Vagina (tissue), 2 donors: ENCODE measurements at regions not wholly inside any gene's neighbourhood (a gene's known extent, or its start where the extent isn't known, plus 50 kb on each side); places are given as distances from the start of the nearest gene placed in this dataset.

Experiments
- DNase-seq, 2 donors: peaks; one replicate each; pipeline ENCODE4 v3.0.0-alpha.2; 2017; ENCODE audit errors: extremely low spot score in 2 of 2
- H3K27ac ChIP-seq: fragments of 200-600 bp; sonication (generic); one replicate; pipeline ENCODE4 v1.5.1; 2019
- H3K27me3 ChIP-seq: fragments of 200-600 bp; sonication (generic); one replicate; pipeline ENCODE4 v1.5.1; 2019
- H3K36me3 ChIP-seq, 2 donors: fragments of 200-600 bp; sonication (generic); one replicate each; pipeline ENCODE4 v1.5.1; 2017 to 2019
- H3K4me1 ChIP-seq: fragments of 200-600 bp; sonication (generic); one replicate; pipeline ENCODE4 v1.5.1; 2019
- H3K4me3 ChIP-seq, 2 donors: fragments of 200-600 bp; sonication (generic); 1 replicate in 1 of 2; 2 replicates in 1 of 2; pipeline ENCODE4 v1.5.1; 2016 to 2019
- H3K9me3 ChIP-seq: fragments of 200-600 bp; sonication (generic); one replicate; pipeline ENCODE4 v1.5.1; 2019
- POLR2A ChIP-seq, 2 donors: fragments of 450-650 bp; IDR thresholded peaks; one replicate each; pipeline ENCODE4 v1.6.1; 2017; ENCODE audit warnings: antibody characterized with exemption in 2 of 2, mild to moderate bottlenecking in 2 of 2, moderate library complexity in 2 of 2
- POLR2AphosphoS5 ChIP-seq, 2 donors: sonication (generic); formaldehyde crosslinking; IDR thresholded peaks; one replicate each; pipeline ENCODE4 v1.9.0; 2017; ENCODE audit warnings: antibody characterized with exemption in 2 of 2, mild to moderate bottlenecking in 2 of 2, low read depth in 1 of 2; ENCODE audit not compliant: insufficient read depth in 1 of 2
- intact Hi-C: fragments of 100-400 bp; cut with DNase I; formaldehyde crosslinking; loops from one replicate; pipeline ENCODE4 v1.15.1; 2023
- TF ChIP-seq, protein P1 (sequence below), 3 experiments: fragments of 450-650 bp in 2 of 3; fragments of 200-600 bp in 1 of 3; sonication (generic) in 1 of 3; IDR thresholded peaks; one replicate each; pipeline ENCODE4 v1.5.1; 2017 to 2019; ENCODE audit warnings: antibody characterized with exemption in 3 of 3, mild to moderate bottlenecking in 2 of 3, moderate library complexity in 2 of 3

DNA sequence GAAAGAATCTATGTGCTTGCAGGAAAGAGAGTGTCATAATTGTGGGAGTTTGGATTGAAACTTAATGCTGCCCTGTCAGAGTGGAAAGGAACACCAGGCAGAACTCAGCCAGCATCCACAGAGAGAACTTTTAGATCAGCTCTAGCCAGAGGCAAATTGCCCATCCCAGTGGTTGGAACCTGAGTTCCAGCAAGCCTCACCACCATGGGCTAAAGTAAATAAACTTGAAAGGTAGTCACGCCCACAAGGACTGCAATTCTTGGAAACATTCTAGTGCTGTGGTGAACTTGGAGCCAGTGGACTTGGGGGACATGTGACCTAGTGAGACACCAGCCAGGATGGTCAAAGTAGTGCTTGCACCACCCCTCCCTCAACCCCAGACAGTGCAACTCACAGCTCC, 571.6 kb downstream of the LRRIQ3 start:
- no peaks in the 10 kb centered on the region for H3K27me3 ChIP-seq
- no peak overlapping the region for H3K4me3 ChIP-seq
- no peaks in the 10 kb centered on the region for H3K36me3 ChIP-seq
- TF ChIP-seq POLR2A (IDR thresholded peaks at IDR 0.05) (no peak), POLR2AphosphoS5 (IDR thresholded peaks at IDR 0.05; ENCODE audit: insufficient read depth in 1 of 2, low read depth in 1 of 2) (no peak)
- TF ChIP-seq, protein P1, sequence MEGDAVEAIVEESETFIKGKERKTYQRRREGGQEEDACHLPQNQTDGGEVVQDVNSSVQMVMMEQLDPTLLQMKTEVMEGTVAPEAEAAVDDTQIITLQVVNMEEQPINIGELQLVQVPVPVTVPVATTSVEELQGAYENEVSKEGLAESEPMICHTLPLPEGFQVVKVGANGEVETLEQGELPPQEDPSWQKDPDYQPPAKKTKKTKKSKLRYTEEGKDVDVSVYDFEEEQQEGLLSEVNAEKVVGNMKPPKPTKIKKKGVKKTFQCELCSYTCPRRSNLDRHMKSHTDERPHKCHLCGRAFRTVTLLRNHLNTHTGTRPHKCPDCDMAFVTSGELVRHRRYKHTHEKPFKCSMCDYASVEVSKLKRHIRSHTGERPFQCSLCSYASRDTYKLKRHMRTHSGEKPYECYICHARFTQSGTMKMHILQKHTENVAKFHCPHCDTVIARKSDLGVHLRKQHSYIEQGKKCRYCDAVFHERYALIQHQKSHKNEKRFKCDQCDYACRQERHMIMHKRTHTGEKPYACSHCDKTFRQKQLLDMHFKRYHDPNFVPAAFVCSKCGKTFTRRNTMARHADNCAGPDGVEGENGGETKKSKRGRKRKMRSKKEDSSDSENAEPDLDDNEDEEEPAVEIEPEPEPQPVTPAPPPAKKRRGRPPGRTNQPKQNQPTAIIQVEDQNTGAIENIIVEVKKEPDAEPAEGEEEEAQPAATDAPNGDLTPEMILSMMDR (IDR thresholded peaks at IDR 0.05), result no peak
- intact Hi-C loops, result no loop called here
- no peaks in the 10 kb centered on the region for H3K4me1 ChIP-seq
- no peak for DNase-seq
- no peak overlapping the region for H3K27ac ChIP-seq
- no peaks in the 10 kb centered on the region for H3K9me3 ChIP-seq

DNA sequence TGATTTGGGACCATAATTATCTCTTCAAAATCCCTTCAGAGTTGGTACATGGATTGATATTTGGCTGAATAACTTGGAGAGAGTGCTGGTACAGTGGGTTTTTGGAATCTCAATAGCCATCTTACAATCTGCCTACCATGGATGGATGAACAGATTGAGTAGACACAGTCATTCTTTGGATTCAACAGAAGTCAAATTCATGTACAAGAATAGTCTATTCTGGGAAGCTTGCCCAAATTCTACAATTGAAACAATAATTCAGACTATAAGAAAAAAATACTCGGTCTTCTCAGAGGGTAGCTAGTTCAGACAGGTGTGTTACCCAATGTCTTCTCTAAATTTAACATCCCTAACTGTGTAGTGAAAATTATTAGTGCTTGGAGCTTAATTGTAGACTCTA, 574.0 kb downstream of the LRRIQ3 start:
- TF ChIP-seq POLR2A (IDR thresholded peaks at IDR 0.05) (no peak), POLR2AphosphoS5 (IDR thresholded peaks at IDR 0.05; ENCODE audit: insufficient read depth in 1 of 2, low read depth in 1 of 2) (no peak)
- TF ChIP-seq, protein P1 (IDR thresholded peaks at IDR 0.05), result no peak

DNA sequence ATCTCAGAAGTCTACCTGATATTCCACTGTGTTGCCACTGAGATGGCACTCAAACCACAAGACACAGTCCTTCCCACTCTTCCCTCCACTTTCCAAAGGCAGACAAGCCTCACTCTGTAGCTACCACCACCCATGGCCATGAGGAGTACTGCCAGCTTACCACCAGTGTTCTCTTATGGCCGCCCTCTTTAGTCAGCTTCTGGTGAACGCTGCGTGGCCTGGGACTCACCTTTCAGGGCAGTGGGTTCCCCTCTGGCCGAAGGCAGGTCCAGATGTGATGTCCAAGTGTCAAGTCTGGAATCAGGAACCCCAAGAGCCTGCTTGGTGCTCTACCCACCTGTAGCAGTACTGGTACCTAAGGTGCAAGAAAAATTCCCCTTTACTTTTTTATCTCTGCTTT, 580.8 kb downstream of the LRRIQ3 start:
- Histone ChIP-seq H3K4me3 (no peak overlapping the region), H3K4me1 (no peaks in the 10 kb centered on the region), H3K27ac (no peak overlapping the region), H3K9me3 (no peaks in the 10 kb centered on the region), H3K36me3 (no peaks in the 10 kb centered on the region), H3K27me3 (no peaks in the 10 kb centered on the region)
- TF ChIP-seq, protein P1 (IDR thresholded peaks at IDR 0.05), result no peak
- TF ChIP-seq POLR2A (IDR thresholded peaks at IDR 0.05) (no peak), POLR2AphosphoS5 (IDR thresholded peaks at IDR 0.05; ENCODE audit: insufficient read depth in 1 of 2, low read depth in 1 of 2) (no peak)
- intact Hi-C loops, result no loop called here
- DNase-seq, result no peak

More for the DNA sequence above, 574.0 kb downstream of the LRRIQ3 start:
- H3K9me3 ChIP-seq, result no peaks in the 10 kb centered on the region
- no peaks in the 10 kb centered on the region for H3K27me3 ChIP-seq
- H3K36me3 ChIP-seq, result no peaks in the 10 kb centered on the region
- intact Hi-C loops, result no loop called here
- no peak overlapping the region for H3K27ac ChIP-seq
- no peaks in the 10 kb centered on the region for H3K4me1 ChIP-seq
- no peak for DNase-seq
- H3K4me3 ChIP-seq, result no peak overlapping the region

DNA sequence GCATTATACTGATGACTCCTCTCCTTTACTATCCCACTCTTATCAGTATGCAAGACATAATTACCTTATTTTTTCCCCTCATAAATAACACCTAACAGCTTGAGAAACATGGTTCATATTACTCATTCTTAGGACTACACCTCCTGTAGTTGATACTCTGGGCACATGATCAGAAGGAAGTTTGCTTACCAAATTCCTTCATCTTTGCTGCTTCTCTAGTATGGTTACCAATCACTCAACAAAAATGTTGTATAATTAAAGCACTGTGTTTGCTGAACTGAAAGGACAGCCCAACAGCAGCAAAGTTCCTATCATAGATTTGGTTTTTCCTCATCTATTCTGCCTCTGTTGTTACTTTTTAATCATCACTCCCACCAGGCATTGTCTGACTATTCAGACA, 586.3 kb downstream of the LRRIQ3 start:
- H3K27ac ChIP-seq, result no peak overlapping the region
- no peak for DNase-seq
- intact Hi-C loops, result no loop called here

DNA sequence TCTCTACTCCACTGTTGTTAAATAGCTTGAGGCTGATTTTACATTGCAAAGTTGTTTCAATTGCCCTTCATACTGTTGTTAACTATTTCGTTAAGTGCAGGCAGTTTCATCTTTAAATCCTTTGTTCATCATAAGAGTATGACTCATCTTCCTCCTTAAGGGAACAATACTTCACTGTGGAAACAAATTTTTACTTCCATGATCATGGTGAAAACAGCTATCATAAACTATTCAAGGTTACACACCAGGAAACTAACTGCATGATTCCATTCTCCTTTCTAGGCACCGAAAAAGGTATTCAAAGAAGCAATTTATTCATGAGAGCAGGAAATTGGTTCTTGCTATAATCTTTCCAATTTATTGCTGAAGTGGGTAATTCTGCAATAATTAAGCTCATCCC, 593.2 kb downstream of the LRRIQ3 start:
- Histone ChIP-seq H3K36me3 (no peaks in the 10 kb centered on the region), H3K27ac (no peak overlapping the region), H3K9me3 (no peaks in the 10 kb centered on the region), H3K4me1 (no peaks in the 10 kb centered on the region), H3K4me3 (no peak overlapping the region), H3K27me3 (no peaks in the 10 kb centered on the region)
- no peak for DNase-seq
- intact Hi-C loops, result no loop called here
- no peak for TF ChIP-seq POLR2AphosphoS5 (IDR thresholded peaks at IDR 0.05; ENCODE audit: insufficient read depth in 1 of 2, low read depth in 1 of 2)
- TF ChIP-seq, protein P1 (IDR thresholded peaks at IDR 0.05), result no peak
- TF ChIP-seq POLR2A (IDR thresholded peaks at IDR 0.05), result no peak

More for the DNA sequence above, 586.3 kb downstream of the LRRIQ3 start:
- Histone ChIP-seq H3K4me1 (no peaks in the 10 kb centered on the region), H3K9me3 (no peaks in the 10 kb centered on the region), H3K36me3 (no peaks in the 10 kb centered on the region), H3K4me3 (no peak overlapping the region), H3K27me3 (no peaks in the 10 kb centered on the region)
- TF ChIP-seq, protein P1 (IDR thresholded peaks at IDR 0.05), result no peak
- TF ChIP-seq POLR2A (IDR thresholded peaks at IDR 0.05) (no peak), POLR2AphosphoS5 (IDR thresholded peaks at IDR 0.05; ENCODE audit: insufficient read depth in 1 of 2, low read depth in 1 of 2) (no peak)
